Femur (tissue), 1 donor: ENCODE measurements at regions not wholly inside any gene's neighbourhood (a gene's known extent, or its start where the extent isn't known, plus 50 kb on each side); places are given as distances from the start of the nearest gene placed in this dataset.

ENCODE experiments used
- DNase-seq: peaks from one replicate; pipeline ENCODE4 v3.0.0-alpha.2; 2017

DNA sequence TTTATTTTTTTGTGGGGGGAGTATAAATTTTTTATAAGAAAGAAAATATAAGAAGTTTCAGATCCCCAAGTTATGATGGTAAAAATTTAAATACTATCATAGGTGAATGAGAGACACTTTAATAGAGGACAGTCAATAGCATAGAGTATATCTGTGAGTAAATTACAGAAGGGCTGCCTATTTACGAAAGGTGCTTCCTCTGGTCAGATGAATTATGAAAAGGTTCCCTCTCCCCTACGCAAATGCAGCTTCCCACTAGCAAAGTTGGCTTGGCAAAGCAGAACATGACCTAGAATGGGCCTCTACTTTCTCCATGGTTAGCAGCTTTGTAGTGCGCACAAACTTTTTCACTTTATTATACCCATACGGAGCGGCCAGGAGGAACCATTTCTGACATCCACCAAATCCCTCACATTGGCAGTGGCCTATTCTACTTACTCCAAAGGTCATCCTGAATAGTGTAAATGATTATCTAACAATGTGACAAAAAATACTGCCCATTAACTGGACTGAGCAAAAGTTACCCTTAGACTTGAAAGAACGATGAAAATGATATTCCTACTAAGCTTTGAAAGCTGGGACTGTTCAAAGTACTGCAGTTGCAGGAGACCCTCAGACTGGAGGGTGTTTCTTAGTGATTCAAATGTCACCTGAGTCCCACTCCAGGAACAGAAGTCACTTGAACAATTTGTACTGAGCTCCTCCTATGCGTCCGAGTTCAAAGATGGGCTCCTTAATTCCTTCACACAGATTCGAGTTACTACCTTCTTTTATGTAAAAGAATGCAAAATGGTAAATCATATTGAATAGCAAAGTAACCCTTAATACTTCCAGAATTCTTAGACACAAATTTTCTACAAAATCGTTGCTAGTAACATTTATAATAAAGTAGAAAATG lies 148.5 kb downstream of the NOL4 start:
- no peak for DNase-seq

DNA sequence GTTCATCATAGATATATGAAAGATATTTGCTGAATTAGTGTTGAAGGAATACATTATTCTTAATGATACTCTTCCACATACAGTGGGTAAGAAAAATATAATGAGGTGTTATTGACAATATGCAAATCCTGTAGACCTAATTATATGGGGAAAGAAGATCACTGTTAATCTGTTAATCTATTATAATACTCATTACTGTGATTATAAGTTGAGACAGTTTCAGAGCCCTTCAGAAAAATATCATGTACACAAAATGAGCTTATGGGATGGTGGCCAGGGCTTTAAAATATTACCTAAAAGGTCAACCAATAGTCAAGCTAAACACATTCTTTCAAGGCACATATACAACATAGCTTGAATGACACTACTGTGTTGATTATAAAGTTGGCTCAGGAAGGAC lies 163.5 kb downstream of the NOL4 start:
- no peak for DNase-seq

GRCh38 chr18:34055227-34055626 lies 169.5 kb downstream of the NOL4 start:
- no peak for DNase-seq

GRCh38 chr18:34050661-34051060 lies 174.1 kb downstream of the NOL4 start:
- no peak for DNase-seq

DNA sequence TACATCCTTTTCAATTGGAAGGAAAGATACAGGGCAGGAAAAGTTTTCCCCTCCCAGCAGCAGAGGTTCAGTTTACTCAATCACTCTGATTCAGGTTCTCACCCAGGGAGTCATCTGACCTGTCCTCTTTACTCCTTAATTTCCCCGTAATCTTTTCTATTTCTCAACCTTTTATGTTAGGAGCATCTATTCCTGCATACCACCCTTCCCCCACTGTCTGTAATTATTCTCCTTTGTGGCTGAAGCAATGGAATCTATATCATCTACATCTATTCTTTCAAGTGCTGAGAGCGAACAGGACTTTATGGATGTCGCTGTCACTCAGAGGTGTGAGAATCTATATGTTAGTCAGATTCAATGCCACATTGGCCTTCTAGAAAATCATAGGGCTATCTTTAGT lies 175.2 kb downstream of the NOL4 start:
- no peak for DNase-seq

GRCh38 chr18:34048423-34048822 lies 176.3 kb downstream of the NOL4 start:
- no peak for DNase-seq

- DNase-seq: no peak
Observed at GRCh38 chr18:34042423-34043146, 182.1 kb downstream of the NOL4 start.

GRCh38 chr18:34039611-34040010 lies 185.1 kb downstream of the NOL4 start:
- no peak for DNase-seq

- no peak for DNase-seq
Observed at GRCh38 chr18:34039201-34039600, 185.5 kb downstream of the NOL4 start.

- DNase-seq: no peak
Observed at GRCh38 chr18:34038086-34038485, 186.6 kb downstream of the NOL4 start.

GRCh38 chr18:34033968-34034367 lies 190.7 kb downstream of the NOL4 start:
- DNase-seq: no peak

DNA sequence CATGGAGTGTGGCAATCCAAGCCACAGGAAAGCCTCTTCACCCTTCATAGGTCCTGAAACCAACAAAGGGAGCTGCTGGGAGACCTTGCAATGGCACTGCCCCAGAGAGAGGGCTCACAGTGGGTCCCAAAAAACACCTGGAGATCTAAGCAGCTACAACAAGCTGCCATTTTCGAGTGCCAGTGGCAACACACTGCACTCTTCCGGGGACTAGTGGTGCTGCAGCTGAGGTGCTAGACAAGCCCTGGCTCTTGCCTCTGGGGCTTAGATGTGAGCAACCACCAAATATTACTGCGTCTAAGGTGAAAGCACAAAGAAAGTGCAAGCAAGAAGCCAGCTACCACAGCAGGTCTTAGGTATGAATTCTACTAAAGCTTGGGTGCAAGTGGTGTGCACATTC lies 192.9 kb downstream of the NOL4 start:
- DNase-seq: no peak

- DNase-seq: peak; percentile 30
Observed at GRCh38 chr18:34028324-34028723, 196.4 kb downstream of the NOL4 start.

DNA sequence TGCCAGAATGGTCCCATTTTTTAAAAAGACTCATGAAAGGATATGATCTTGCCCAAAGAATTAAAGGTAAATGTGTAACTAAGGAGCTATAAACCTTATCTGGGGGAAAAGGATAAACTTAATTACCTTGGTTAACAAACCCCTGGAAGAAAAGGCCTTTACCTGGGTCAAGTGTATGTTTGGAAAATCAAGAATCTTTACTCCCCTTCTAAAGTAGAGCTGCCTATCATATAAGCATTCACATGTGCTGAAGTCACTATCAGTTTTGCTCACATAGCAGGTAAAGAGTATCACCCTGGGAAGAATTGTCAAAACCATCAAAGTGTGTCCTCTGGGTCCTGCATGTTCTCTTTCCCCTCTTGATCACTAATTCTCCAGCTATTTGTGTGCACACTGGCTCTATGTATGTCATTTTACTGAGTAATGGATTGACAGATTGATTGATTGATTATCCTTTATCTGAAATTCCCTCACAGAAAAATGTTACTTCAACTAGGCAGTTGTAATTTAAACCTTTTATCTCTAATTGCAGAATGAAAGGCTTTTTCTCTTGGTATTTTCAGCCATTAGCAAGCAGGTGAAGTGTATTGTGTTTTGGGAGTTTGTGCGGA lies 199.4 kb downstream of the NOL4 start:
- DNase-seq: no peak

DNA sequence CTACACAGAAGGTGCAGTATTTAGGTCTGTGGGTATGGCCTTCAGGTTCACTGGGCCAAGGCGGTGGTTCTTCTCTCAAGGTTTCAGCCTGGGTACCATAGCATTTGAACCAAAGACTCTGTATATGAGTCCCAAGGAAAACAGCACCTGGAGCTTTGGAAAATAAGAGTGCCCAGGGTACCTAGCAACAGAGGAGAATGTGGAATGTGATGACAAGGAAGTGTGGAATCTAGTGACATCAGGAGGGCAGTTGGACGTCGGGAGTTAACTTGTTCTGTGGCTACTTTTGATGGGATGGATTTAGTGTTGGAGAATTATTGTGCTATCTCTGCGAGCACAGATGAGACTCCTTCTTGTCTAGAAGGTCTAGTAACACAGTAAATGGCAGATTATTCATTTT lies 201.2 kb downstream of the NOL4 start:
- no peak for DNase-seq

- DNase-seq: no peak
Observed at GRCh38 chr18:34018336-34018735, 206.4 kb downstream of the NOL4 start.

DNA sequence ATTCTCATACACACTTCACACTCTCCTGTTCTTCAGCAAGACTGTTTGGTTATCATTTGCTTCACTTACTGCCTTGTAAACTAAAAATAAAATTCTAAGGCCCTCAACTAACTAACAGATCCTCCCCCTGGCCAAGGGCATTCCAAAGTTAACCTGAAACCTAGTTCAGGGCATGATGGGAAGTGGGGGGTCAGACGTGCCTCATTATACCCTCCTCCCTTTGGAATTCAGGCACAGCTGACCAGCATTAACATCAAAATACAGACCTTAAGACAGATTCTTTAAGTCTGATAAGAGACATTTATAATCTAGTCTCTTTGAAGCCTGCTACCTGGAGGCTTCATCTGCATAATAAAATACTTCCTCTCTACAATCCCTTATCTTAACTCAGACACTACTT lies 221.0 kb downstream of the NOL4 start:
- DNase-seq: no peak

DNA sequence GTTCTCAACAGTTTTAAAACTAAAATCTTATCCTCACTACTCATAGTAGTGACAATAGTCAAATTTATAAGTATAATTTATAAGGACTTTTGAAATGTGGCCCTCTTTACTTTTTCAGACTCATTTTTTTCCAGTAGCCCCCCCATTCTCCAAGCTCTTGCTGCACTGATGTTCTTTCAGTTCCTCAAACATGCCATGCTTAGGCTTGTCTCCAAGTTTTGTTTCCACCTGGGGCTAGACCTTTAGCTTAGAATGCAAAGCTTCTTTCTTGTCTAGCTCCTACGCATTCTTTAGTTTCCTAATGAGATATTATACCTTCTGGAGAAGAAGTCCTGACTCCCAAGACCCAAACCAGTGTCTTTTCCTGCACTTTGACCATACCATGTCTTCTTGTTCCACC lies 222.6 kb downstream of the NOL4 start:
- no peak for DNase-seq

GRCh38 chr18:34001376-34001775 lies 223.3 kb downstream of the NOL4 start:
- DNase-seq: no peak

- DNase-seq: no peak
Observed at GRCh38 chr18:33987206-33987605, 237.5 kb downstream of the NOL4 start.

DNA sequence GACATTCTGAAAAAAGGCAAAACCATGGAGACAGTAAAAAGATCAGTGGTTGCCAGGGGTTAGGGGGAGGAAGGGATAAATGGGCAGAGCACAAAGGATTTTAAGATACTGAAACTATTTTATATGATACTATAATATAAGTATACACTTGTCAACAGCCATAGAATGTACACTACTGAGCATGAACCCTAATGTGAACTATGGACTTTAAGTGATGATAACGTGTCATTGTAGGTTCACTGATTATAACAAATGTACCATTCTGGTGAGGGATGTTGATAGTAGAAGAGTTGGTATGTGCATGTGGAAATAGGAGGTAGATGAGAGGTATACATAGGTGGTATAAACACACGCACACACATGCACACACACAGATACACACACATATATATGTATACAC lies 241.6 kb downstream of the NOL4 start:
- no peak for DNase-seq

- DNase-seq: no peak
Observed at GRCh38 chr18:33960417-33960816, 264.3 kb downstream of the NOL4 start.

- DNase-seq: no peak
Observed at GRCh38 chr18:33959609-33960008, 265.1 kb downstream of the NOL4 start.

- no peak for DNase-seq
Observed at GRCh38 chr18:33957707-33958106, 267.0 kb downstream of the NOL4 start.
